ENCODE measurements at regions not wholly inside any gene's neighbourhood (a gene's known extent, or its start where the extent isn't known, plus 50 kb on each side); places are given as distances from the start of the nearest gene placed in this dataset.

DNA sequence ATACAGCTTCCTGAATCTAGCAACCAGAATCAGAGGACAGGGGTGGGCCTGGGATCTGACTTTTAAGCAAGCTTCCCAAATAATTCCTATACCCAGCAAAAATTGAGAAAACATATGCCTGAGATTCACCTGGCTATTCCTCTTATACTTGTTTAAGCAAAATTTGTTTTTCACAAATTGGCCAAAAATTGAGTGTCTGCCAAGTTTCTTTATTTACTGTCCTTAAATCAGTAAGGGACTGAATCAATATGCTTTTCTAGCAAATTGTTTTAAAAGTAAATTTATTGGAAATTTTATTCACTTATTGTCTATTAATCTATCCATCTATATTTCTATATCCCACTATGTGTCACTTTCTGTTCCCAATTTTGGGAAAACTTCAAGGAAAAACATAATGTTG, 337.0 kb upstream of the ZNF804A start:
- POLR2A ChIA-PET, result no interaction called here
- no peak overlapping the region for H3K4me3 ChIP-seq (ENCODE audit: control insufficient read depth in 1 of 7, extremely low read depth in 1 of 7, insufficient read depth in 4 of 7, low read depth in 2 of 7, low read length in 6 of 7)
- no peaks in the 10 kb centered on the region for H3K4me1 ChIP-seq (ENCODE audit: control extremely low read depth in 1 of 4, control insufficient read depth in 4 of 4, insufficient read depth in 4 of 4, low read length in 3 of 4)
- no peak overlapping the region for H3K27ac ChIP-seq (ENCODE audit: insufficient read depth in 1 of 2, low read depth in 1 of 2, low read length in 2 of 2, poor library complexity in 1 of 2, severe bottlenecking in 2 of 2)
- CTCF ChIA-PET, result interaction anchor here (0.8 kb wide), 1 partner anchor 17 kb away, joined by 3 read pairs; no protein-coding TSS in a partner anchor
- H3K27me3 ChIP-seq (replicated peaks in 2 of 5; ENCODE audit: control insufficient read depth in 4 of 5, insufficient read depth in 5 of 5, low read length in 4 of 5), result no peaks in the 10 kb centered on the region
- H3K9me3 ChIP-seq (ENCODE audit: control extremely low read depth in 1 of 5, control insufficient read depth in 4 of 5, insufficient read depth in 2 of 5, low read depth in 1 of 5, low read length in 4 of 5), result no peaks in the 10 kb centered on the region
- no peak for DNase-seq
- H3K36me3 ChIP-seq (ENCODE audit: control insufficient read depth in 4 of 4, insufficient read depth in 4 of 4, low read length in 3 of 4), result no peaks in the 10 kb centered on the region

DNA sequence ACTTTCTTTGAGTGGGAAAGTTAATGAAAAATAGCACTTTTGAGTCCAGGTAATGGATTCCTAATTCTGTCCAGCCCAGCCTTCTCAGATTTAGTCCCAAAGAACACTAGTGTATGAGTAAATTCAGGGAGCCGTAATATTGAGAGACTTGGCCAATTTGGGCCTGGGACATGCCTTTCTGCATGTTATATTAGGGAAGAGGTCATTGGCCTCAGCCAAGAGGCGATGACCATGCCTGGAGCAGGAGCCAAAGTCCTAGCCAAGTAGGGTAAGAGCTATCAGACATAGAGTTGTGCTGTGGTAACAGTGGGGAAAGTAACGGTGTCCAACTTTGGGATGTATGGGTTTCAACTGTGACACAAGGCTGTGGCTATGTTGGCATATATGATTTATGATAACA, 336.5 kb upstream of the ZNF804A start:
- no peak overlapping the region for H3K4me3 ChIP-seq (ENCODE audit: control insufficient read depth in 1 of 7, extremely low read depth in 1 of 7, insufficient read depth in 4 of 7, low read depth in 2 of 7, low read length in 6 of 7)
- ChIA-PET CTCF (no interaction called here), POLR2A (no interaction called here)
- no peaks in the 10 kb centered on the region for H3K27me3 ChIP-seq (replicated peaks in 2 of 5; ENCODE audit: control insufficient read depth in 4 of 5, insufficient read depth in 5 of 5, low read length in 4 of 5)
- H3K4me1 ChIP-seq (ENCODE audit: control extremely low read depth in 1 of 4, control insufficient read depth in 4 of 4, insufficient read depth in 4 of 4, low read length in 3 of 4), result no peaks in the 10 kb centered on the region
- H3K27ac ChIP-seq (ENCODE audit: insufficient read depth in 1 of 2, low read depth in 1 of 2, low read length in 2 of 2, poor library complexity in 1 of 2, severe bottlenecking in 2 of 2), result no peak overlapping the region
- no peaks in the 10 kb centered on the region for H3K36me3 ChIP-seq (ENCODE audit: control insufficient read depth in 4 of 4, insufficient read depth in 4 of 4, low read length in 3 of 4)
- no peak for DNase-seq
- H3K9me3 ChIP-seq (ENCODE audit: control extremely low read depth in 1 of 5, control insufficient read depth in 4 of 5, insufficient read depth in 2 of 5, low read depth in 1 of 5, low read length in 4 of 5), result no peaks in the 10 kb centered on the region
- WGBS (ENCODE audit: insufficient coverage), result 92% methylated on average over 2 of the region's 3 CpGs

DNA sequence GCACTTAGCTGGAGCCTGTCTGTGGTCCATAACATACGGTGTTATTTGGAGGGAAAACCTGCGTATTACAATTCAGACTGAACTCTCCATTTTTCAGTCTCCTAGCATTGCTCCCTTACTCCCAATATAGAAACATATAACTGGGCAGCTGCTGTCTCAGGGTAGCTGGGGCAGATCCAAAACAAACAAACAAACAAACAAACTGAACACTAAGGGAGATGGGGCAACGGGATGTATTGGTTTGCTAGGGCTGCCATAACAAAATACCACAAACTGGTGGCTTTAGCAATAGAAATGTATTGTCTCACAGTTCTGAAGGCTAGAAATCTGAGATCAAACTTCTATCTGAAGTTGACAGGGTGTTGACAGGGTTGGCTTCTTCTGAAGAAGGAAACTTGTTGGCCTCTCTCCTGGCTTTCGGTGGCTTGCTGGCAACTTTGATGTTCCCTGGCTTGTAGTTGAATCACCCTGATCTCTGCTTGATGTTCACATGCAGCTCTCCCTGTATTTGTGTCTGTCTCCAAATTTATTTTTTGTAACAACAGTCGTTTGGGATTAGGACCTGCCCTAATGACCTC, 329.3 kb upstream of the ZNF804A start:
- ChIA-PET POLR2A (no interaction called here), CTCF (no interaction called here)
- Histone ChIP-seq H3K4me1 (ENCODE audit: control extremely low read depth in 1 of 4, control insufficient read depth in 4 of 4, insufficient read depth in 4 of 4, low read length in 3 of 4) (no peaks in the 10 kb centered on the region), H3K36me3 (ENCODE audit: control insufficient read depth in 4 of 4, insufficient read depth in 4 of 4, low read length in 3 of 4) (no peaks in the 10 kb centered on the region), H3K4me3 (ENCODE audit: control insufficient read depth in 1 of 7, extremely low read depth in 1 of 7, insufficient read depth in 4 of 7, low read depth in 2 of 7, low read length in 6 of 7) (no peak overlapping the region), H3K9me3 (ENCODE audit: control extremely low read depth in 1 of 5, control insufficient read depth in 4 of 5, insufficient read depth in 2 of 5, low read depth in 1 of 5, low read length in 4 of 5) (peaks cover 0 to 1% (median 0%) of the 10 kb centered on the region in 5 experiments), H3K27me3 (replicated peaks in 2 of 5; ENCODE audit: control insufficient read depth in 4 of 5, insufficient read depth in 5 of 5, low read length in 4 of 5) (no peaks in the 10 kb centered on the region), H3K27ac (ENCODE audit: insufficient read depth in 1 of 2, low read depth in 1 of 2, low read length in 2 of 2, poor library complexity in 1 of 2, severe bottlenecking in 2 of 2) (no peak overlapping the region)
- 100% methylated on average over 3 of the region's 5 CpGs for WGBS (ENCODE audit: insufficient coverage)
- DNase-seq, result no peak

DNA sequence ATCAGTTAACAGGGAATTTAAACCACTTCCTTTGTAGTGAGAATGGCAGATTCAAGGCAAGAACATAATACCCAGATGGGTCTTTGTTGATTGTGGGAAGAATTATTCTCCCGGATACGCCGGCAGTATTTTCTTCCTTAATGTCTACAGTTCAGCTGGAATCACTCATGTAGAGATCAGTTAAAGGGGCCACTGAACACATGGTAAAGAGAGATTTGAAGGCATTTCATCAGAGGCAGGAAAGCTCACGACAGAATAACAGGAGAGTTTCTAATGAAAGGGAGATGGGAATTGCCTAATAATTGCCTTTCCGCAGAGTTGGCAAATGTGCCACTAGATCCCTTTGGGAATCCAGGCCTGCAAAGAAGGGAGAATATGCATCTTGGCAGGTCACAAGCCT, 327.7 kb upstream of the ZNF804A start:
- Histone ChIP-seq H3K4me1 (ENCODE audit: control extremely low read depth in 1 of 4, control insufficient read depth in 4 of 4, insufficient read depth in 4 of 4, low read length in 3 of 4) (no peaks in the 10 kb centered on the region), H3K36me3 (ENCODE audit: control insufficient read depth in 4 of 4, insufficient read depth in 4 of 4, low read length in 3 of 4) (no peaks in the 10 kb centered on the region), H3K9me3 (ENCODE audit: control extremely low read depth in 1 of 5, control insufficient read depth in 4 of 5, insufficient read depth in 2 of 5, low read depth in 1 of 5, low read length in 4 of 5) (peaks cover 0 to 1% (median 0%) of the 10 kb centered on the region in 5 experiments), H3K4me3 (ENCODE audit: control insufficient read depth in 1 of 7, extremely low read depth in 1 of 7, insufficient read depth in 4 of 7, low read depth in 2 of 7, low read length in 6 of 7) (no peak overlapping the region), H3K27ac (ENCODE audit: insufficient read depth in 1 of 2, low read depth in 1 of 2, low read length in 2 of 2, poor library complexity in 1 of 2, severe bottlenecking in 2 of 2) (no peak overlapping the region), H3K27me3 (replicated peaks in 2 of 5; ENCODE audit: control insufficient read depth in 4 of 5, insufficient read depth in 5 of 5, low read length in 4 of 5) (no peaks in the 10 kb centered on the region)
- CTCF ChIA-PET, result no interaction called here
- POLR2A ChIA-PET, result no interaction called here
- DNase-seq, result no peak
- 73% methylated on average over 5 of the region's 5 CpGs for WGBS (ENCODE audit: insufficient coverage)

DNA sequence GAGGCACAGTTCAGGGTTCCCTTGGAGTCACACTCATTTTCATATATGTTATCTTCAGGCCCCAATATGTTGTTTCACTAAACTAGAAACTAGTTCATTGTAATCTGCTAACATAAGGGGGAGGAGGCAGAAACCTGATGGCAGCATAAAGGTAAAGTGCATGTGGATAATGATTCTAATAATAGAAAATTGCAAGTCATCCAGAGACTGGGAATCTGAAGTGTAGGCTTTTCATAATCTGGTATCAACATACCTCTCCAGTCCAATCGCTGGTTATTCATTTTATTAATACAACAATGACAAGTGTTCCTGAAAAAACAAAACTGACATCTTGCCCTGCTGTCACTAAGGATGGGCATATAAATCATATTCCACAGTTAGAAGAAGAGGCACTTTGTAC, 326.3 kb upstream of the ZNF804A start:
- ChIA-PET POLR2A (no interaction called here), CTCF (no interaction called here)
- Histone ChIP-seq H3K4me1 (ENCODE audit: control extremely low read depth in 1 of 4, control insufficient read depth in 4 of 4, insufficient read depth in 4 of 4, low read length in 3 of 4) (no peaks in the 10 kb centered on the region), H3K27me3 (replicated peaks in 2 of 5; ENCODE audit: control insufficient read depth in 4 of 5, insufficient read depth in 5 of 5, low read length in 4 of 5) (no peaks in the 10 kb centered on the region), H3K4me3 (ENCODE audit: control insufficient read depth in 1 of 7, extremely low read depth in 1 of 7, insufficient read depth in 4 of 7, low read depth in 2 of 7, low read length in 6 of 7) (no peak overlapping the region), H3K27ac (ENCODE audit: insufficient read depth in 1 of 2, low read depth in 1 of 2, low read length in 2 of 2, poor library complexity in 1 of 2, severe bottlenecking in 2 of 2) (no peak overlapping the region), H3K36me3 (ENCODE audit: control insufficient read depth in 4 of 4, insufficient read depth in 4 of 4, low read length in 3 of 4) (no peaks in the 10 kb centered on the region), H3K9me3 (ENCODE audit: control extremely low read depth in 1 of 5, control insufficient read depth in 4 of 5, insufficient read depth in 2 of 5, low read depth in 1 of 5, low read length in 4 of 5) (peaks cover 0 to 1% (median 0%) of the 10 kb centered on the region in 5 experiments)
- no peak for DNase-seq
- no CpG with 5 or more reads among the region's 1 CpG for WGBS (ENCODE audit: insufficient coverage)

DNA sequence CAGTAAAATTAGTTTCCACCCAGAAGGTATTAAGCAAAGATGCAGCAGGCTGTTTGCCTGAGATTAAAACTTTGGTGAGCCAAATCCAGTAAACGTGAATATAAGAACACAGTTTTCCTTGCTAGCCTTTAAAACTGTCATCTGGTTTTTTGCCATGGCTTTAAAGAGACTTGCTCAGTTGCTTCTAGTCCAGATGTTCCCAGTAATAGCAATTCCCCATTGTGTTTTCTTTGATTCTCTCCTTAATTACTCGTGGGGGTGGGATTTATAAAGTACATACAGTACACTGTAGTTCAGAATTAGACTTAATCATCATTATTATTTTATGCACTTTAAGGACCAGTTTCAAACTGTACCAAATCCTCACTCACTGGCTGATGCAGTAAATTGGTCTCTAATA, 303.5 kb upstream of the ZNF804A start:
- CTCF ChIA-PET, result no interaction called here
- no peak for DNase-seq
- POLR2A ChIA-PET, result no interaction called here
- no peaks in the 10 kb centered on the region for H3K36me3 ChIP-seq (ENCODE audit: control insufficient read depth in 4 of 4, insufficient read depth in 4 of 4, low read length in 3 of 4)
- H3K27ac ChIP-seq (ENCODE audit: insufficient read depth in 1 of 2, low read depth in 1 of 2, low read length in 2 of 2, poor library complexity in 1 of 2, severe bottlenecking in 2 of 2), result no peak overlapping the region
- 93% methylated on average over 1 of the region's 2 CpGs for WGBS (ENCODE audit: insufficient coverage)
- no peaks in the 10 kb centered on the region for H3K9me3 ChIP-seq (ENCODE audit: control extremely low read depth in 1 of 5, control insufficient read depth in 4 of 5, insufficient read depth in 2 of 5, low read depth in 1 of 5, low read length in 4 of 5)
- H3K27me3 ChIP-seq (replicated peaks in 2 of 5; ENCODE audit: control insufficient read depth in 4 of 5, insufficient read depth in 5 of 5, low read length in 4 of 5), result no peaks in the 10 kb centered on the region
- no peaks in the 10 kb centered on the region for H3K4me1 ChIP-seq (ENCODE audit: control extremely low read depth in 1 of 4, control insufficient read depth in 4 of 4, insufficient read depth in 4 of 4, low read length in 3 of 4)
- no peak overlapping the region for H3K4me3 ChIP-seq (ENCODE audit: control insufficient read depth in 1 of 7, extremely low read depth in 1 of 7, insufficient read depth in 4 of 7, low read depth in 2 of 7, low read length in 6 of 7)

DNA sequence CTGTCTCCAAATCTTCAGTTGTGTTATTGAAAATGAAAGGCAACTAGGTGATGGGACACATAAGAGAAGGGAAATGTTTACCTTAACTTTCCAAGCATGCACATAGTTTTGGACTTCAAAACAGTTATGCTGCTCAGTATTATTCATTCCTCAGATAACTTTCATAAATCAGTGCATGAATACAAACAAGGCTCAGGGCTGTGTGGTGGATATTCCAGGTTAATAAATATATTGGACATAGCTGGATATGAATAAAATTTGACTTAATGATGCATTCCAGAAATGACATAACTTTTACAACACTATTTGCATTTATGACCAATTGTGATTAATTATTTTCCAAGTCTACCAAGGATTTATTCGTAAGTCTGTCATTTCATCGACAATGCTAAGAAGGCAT, 301.2 kb upstream of the ZNF804A start:
- no peak for DNase-seq
- Histone ChIP-seq H3K27ac (ENCODE audit: insufficient read depth in 1 of 2, low read depth in 1 of 2, low read length in 2 of 2, poor library complexity in 1 of 2, severe bottlenecking in 2 of 2) (no peak overlapping the region), H3K36me3 (ENCODE audit: control insufficient read depth in 4 of 4, insufficient read depth in 4 of 4, low read length in 3 of 4) (no peaks in the 10 kb centered on the region), H3K27me3 (replicated peaks in 2 of 5; ENCODE audit: control insufficient read depth in 4 of 5, insufficient read depth in 5 of 5, low read length in 4 of 5) (no peaks in the 10 kb centered on the region), H3K4me3 (ENCODE audit: control insufficient read depth in 1 of 7, extremely low read depth in 1 of 7, insufficient read depth in 4 of 7, low read depth in 2 of 7, low read length in 6 of 7) (no peak overlapping the region), H3K9me3 (ENCODE audit: control extremely low read depth in 1 of 5, control insufficient read depth in 4 of 5, insufficient read depth in 2 of 5, low read depth in 1 of 5, low read length in 4 of 5) (no peaks in the 10 kb centered on the region), H3K4me1 (ENCODE audit: control extremely low read depth in 1 of 4, control insufficient read depth in 4 of 4, insufficient read depth in 4 of 4, low read length in 3 of 4) (no peaks in the 10 kb centered on the region)
- POLR2A ChIA-PET, result no interaction called here
- WGBS (ENCODE audit: insufficient coverage), result no CpG with 5 or more reads among the region's 2 CpGs
- CTCF ChIA-PET, result no interaction called here

Data from common myeloid progenitor, CD34-positive (primary cell).